Cerebellar nuclear complex (tissue), 1 donor: ENCODE measurements at regions not wholly inside any gene's neighbourhood (a gene's known extent, or its start where the extent isn't known, plus 50 kb on each side); places are given as distances from the start of the nearest gene placed in this dataset.
"Not testable (repeated sequence)": the region's sequence is repeated elsewhere in the genome, so short reads cannot be mapped to it uniquely, and the experiment has no call there.

Experiments
- DNase-seq, 2 experiments: peaks; one replicate each; lab custom pipeline; 2025; lab: John Stamatoyannopoulos, UW

DNA sequence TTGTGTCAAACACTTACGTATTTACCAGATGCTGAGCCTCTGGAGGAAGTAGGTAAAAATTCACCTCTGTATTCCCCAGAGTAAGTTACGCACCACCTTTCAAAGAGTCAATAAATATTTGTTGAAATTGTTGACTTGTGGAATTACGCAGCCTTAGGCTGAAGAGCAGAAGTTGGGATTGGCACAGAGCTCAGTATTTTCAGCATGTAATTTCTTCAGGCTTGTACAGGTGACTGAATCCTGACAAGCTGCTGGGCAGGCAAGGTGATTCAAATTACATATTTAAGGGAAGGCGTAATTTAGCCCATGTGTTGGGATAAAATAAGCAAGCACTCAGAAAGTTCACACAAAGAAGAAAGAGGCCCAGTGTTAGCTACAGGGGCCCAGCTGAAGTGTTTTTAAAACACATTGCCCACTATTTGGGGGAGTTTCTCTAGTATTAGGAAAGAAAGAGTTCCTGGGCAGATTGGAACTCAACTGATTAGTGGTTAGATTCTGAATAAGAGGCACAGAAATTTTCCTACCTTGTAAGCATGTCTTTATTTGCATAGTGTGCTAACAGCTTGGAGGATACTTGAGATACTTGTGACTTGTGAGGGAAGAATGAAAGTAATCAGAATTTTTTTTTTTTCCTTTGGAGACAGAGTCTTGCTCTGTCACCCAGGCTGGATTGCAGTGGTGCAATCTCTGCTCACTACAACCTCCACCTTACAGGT lies 165.3 kb upstream of the FBXL7 start:
- DNase-seq: no peak

DNA sequence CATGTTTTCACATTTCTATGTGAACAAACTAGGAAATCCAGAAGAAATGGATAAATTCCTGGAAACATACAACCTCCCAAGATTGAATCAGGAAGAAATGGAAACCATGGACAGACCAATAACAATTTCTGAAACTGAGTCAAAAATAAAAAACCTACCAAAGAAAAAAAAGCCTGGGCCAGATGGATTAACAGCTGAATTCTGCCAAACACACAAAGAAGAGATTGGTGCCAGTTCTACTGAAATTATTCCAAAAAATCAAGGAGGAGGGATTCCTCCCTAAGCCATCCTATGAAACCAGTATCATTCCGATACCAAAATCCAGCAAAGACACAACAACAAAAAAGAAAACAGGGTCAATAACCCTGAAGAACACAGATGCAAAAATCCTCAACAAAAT lies 166.9 kb upstream of the FBXL7 start:
- DNase-seq: peak in 1 of 2 experiments; percentile 72

DNA sequence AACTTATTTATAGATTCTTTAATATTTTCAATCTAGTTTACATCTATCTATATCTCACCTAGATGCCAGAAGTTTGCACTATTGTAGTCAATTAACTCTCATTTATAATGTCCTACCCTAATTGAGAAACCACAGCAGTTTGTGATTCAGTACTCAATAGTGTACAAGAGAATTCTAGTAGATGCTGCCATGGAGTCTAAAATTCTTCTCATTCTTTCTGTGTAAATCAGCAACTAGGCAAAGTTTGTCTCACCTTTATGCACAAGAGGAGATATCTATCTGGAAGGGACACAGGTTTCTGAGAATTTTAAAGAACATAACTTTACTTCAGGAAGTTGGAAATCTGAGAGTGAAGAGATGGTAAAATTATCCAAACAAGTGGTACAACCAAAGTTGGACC lies 173.0 kb upstream of the FBXL7 start:
- DNase-seq: no peak

DNA sequence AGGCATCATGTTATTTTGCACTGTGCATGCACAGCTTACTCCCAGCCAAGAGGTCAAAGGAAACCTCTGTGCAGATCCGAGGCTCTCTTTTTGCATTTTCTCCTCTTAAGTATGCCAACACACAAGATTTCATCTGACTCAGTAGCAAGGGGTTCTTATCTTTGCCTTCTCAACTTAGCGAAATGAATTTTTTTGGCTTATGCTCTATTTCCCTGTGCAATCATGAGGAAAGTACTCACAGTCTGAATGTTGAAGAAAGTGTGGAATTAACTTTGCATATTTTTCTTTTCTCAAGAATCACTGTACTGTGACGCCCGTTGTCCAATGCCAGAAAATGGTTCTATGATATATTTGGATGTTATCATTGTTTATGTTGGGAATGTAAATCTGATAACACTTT lies 173.5 kb upstream of the FBXL7 start:
- no peak for DNase-seq

DNA sequence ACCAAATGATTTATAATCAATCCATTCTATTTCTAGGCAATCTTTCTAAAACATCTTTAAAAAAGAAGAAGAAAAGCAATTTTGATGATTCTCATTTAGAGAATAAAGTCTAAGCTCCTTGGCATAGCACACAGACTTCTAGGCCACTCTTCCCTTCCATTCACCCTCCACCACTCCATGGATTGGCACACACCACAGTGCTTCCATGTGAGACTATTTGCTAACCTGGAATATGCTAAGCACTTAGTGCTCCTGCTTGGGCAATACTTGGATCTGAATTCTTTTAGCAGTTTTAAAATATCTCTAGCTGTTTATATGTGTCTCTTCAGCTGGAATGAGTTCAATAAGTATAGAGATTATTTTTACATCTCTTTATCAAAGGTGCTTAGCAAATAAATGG lies 177.6 kb upstream of the FBXL7 start:
- no peak for DNase-seq

DNA sequence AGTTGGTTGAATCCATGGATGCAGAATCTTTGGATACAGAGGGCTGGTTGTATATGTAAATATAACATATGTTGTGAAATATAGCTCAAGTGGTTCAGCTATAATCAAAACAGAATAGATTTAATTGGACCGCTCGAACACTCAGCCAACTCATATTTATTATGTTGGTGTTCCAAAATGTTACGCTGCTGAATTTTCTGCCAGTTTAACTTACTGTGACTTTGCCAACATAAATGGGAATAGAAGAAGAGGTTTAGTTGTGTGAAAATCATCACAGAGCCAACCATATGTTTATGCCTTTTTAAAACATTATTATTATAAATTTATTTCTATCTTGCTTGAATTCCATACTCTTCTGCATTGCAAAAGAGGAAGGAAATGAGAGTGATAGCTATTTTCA lies 178.2 kb upstream of the FBXL7 start:
- no peak for DNase-seq

DNA sequence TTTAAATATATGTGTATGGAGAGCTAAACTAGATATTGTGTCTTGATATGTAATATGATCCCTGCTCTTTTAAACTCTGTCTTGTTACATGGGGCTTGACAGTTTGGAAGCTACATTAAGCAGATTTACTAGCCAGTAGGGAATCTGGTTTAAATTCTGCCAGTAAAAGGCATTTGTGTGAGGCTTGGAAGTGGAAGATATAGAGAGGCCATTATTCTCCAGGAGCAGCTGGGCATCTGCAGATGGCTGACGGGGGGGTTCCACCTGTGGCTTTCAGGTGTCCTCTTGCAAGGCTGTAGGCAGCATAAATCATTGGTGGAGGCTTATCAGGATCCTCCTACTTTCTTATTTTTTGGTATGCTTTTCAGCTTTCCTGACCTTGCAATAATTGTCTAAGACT lies 179.1 kb upstream of the FBXL7 start:
- peak; percentile 78 to 87 for DNase-seq

DNA sequence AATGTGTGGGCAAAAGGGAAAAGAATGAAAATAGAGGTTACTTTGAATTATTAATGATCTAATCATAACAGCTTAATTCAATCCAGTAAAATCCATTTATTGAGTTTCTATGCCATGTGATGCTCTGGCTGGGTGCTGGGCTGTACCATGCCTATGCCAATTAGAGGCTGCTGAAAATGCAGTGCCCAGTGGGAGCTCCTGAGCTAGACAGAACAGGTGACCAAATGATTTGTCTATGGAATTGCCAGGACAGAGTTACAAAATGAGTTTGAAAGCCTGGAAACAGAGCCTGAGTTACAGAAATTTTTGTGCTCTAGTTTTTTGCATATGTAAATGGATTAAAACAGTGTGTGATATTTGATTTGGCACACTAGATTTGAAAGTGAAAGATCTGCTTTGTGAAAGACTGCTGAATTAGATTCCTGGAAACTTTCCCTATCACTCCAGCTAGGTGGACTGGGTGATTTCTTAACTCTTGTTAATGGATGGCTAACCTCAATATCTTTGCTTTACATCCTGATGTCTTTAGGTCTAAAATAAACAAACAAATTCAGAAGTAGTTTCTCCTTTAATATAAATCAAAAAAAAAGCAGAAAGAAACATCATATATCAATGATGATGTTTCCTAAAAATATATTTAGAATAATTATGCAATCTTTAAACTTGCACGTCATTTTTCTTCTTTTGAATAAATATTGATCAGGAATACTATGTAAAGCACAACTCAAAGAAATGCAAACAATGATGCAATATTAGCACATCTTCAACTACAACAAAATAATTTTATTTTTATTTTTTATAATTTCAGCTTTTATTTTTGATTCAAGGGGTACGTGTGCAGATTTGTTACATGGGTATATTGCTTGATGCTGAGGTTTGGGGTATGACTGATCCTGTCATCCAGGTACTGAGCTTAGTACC lies 194.8 kb upstream of the FBXL7 start:
- DNase-seq: no peak

DNA sequence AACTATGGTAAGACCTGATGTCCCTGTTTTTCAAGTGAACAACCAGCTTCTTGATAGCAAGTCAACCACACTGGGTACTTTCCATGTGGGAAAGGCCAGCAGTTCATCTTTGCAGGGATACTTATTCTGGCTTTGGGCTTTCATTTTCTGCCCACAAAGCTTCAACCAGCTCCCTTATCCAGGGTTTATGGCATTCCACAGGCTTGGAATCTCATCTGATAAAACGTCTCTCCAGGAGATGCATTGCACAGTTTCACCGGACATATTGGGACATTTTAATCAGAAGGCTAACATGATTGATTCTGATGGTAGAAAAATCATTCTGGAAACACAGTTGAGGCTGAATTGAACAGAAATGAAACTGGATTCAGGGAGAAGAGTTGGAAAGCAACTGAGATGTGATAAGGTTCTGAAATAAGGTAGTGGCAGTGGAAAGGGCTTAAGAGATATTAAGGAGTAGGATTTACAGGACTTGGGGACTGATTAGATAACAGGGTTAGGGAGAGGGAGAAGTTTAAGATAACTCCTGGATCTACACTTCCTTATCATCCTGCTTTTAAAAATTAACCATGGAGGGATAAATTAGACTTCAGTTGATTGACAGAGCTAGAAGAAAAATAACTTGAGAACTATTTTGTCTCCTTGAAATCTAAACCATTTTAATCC lies 195.8 kb upstream of the FBXL7 start:
- no peak for DNase-seq

DNA sequence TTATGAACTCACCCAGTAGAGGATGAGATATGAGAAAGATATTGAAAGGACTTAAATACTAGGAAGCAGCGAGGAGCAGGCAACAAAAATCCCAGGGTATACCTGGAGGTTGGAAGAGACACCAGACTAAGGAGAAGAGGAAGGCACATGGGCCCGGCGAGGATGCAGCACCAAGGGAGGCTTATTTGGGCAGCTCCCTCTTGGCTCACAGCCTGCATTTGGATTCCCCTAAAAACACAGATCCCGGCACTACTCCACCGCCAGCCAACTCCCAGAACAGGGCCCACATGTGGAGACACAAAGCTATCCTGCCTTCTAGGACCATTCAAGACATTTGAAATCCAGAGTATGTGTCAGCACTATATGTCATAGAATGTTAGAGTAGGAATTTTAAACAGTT lies 199.8 kb upstream of the FBXL7 start:
- no peak for DNase-seq

DNA sequence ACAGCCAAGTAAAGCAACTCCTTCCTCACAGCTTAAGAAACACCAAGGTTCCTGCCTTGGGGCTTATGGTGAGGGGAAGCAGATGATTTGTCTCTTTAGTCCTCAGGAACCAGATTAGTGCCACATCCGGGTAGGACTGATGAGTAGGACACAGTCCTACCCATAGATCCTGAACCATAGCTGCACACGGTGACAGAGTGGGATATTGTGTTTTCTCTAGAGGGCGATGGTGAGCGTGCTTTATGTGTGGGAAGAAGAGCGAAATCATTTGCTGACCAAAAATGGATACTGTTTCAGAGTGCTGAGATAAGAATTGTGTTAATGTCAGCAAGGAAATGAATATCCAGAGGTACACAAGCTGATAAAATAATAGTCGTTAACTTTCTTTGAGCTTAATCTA lies 209.0 kb upstream of the FBXL7 start:
- DNase-seq: no peak

DNA sequence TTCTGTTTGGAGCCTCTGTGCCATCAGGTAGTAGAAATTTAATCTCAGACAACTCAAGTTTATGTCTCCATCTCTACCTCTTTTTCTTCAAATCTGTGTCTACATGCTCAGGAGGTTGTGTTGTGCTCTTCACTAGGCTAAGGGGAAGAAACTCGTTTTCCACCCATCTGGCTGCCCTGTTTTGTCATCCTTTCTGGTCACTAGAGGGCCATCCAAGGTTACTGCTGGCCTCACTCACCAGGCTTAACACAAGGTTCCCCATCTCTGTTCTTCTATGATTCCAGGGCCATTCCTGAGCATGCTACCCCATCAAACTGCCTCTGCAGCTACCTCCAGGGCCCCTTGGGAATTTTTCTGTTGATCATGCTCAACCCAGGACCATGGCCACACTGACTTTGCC lies 213.3 kb upstream of the FBXL7 start:
- DNase-seq: peak in 1 of 2 experiments; percentile 11

DNA sequence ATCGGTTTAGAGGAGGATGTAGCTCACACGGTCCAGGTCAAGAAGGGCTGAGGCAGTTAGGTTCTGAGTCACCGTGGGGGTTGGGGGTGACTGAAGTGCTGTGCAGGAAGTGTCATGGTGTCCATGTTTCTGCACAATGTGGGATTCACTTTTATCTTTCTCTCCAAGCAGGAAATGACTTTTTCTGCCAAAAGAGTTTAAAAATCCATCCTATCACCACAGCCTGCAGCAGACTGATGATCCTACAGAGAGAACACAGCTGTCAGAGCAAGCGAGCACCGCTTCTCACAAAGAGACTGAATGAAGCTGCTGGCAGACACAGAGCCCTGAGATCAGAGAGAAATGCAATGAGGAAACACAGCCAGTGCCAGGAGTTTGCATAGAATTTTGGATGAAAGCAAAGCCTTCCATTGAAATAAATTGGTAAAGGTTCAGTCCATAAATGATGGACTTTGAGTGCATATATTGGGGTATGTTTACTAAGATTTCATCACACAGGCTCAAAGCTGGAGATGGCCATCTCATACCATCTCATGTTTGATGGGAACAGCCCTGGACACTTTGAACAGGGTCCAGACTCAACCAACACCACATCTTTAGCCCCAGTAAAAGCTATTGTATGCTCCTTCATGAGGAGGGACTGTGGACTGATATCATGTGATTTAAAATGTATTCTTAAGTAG lies 213.9 kb upstream of the FBXL7 start:
- DNase-seq: no peak

DNA sequence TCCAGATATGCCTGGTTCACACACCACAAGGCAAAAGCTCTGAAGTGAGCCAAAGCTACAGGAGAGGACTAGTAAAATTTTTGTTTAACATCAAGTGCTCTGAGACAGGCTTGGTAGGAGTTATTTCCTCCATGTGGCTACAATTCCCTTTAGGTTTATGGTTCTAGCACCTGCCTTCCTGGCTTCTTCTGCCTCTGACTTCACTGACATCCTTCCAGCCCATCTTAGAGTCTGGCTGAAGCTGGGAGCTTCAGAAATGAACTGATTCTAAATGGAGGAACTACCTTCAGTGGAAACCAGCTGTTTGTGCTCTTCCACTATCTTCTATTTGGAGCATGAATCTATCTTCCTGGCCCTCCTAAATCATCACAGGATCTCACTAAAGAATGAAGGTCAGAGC lies 215.3 kb upstream of the FBXL7 start:
- DNase-seq: no peak

DNA sequence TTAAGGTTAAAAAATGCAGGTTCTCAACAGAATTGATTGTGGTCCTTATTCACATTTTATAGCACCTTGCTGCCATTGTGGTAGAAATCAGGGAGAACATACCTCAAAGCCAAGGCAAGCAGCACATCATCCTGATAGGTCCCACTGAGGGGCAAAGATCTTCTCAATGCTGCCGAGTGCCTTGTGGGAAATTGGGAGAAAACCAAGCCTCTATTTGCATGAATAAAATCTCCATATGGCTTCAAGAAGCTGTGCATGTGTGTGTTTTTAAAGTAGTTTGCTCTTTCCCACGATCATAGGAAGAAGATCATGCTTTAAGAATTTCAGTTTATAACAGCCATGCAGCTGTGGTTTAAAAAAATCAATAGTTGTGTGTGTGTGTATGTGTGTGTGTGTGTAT lies 216.9 kb upstream of the FBXL7 start:
- DNase-seq: no peak

DNA sequence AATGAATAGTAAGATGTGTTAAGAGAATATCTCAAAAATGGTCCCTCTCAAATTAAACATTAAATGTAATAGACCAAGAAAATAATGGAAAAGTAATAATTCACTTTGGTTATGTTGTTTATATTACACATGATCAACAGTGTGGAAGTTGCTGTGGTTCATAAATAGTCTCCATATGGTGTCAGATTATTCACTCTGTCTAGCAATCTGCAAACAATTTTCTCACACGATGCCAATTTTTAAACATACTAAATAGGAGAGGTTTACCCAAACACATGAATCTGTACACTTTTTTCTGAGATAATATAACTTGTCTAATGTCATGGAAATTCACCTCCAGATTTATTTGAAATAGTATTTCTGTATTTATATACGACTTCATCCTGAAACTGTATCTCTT lies 217.4 kb upstream of the FBXL7 start:
- no peak for DNase-seq

DNA sequence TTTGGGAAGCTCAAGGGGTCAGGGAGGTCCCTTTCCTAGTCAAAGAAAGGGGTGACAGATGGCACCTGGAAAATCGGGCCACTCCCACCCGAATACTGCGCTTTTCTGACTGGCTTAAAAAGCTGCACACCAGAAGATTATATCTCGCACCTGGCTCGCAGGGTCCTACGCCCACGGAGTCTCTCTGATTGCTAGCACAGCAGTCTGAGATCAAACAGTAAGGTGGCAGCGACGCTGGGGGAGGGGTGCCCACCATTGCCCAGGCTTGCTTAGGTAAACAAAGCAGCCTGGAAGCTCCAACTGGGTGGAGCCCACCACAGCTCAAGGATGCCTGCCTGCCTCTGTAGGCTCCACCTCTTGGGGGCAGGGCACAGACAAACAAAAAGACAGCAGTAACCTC lies 228.4 kb upstream of the FBXL7 start:
- not testable (repeated sequence) for DNase-seq

DNA sequence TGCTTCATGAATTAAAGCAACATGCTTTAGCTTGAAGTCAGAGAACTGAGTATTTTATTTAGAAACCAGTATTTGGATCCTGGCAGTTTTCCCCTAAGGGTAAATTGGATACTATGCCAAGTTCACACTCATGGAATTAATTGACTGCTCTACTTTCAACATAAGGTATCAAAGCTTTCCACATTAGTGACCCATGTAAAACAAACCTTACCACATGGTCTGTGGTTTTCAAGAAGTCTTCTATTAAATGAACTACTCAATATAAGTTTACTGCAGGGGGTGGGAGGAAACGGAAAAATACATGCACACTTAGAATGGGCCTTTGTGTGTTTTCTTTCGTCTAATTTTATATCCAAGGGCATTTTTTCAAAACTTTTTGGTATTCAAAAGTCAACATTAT lies 232.0 kb upstream of the FBXL7 start:
- DNase-seq: no peak

DNA sequence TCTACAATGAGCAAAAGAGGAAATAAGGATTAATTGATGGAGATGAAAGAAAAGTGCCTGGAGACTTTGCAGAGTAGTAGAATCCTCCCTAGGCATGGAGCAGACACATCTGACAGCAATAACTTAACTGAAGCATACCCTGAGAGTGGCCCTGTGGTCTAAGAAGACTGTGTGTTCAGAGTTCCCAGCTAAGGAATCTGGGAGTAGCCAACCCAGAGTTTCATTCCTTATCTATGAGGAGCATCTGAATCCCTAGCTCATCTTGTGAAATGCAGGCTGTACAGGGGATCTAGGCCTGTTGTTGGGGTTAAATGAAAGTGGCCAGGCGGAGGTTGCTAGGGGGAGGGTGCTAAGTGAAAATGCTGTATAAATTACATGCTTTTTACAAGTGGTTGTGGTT lies 233.1 kb upstream of the FBXL7 start:
- DNase-seq: no peak

DNA sequence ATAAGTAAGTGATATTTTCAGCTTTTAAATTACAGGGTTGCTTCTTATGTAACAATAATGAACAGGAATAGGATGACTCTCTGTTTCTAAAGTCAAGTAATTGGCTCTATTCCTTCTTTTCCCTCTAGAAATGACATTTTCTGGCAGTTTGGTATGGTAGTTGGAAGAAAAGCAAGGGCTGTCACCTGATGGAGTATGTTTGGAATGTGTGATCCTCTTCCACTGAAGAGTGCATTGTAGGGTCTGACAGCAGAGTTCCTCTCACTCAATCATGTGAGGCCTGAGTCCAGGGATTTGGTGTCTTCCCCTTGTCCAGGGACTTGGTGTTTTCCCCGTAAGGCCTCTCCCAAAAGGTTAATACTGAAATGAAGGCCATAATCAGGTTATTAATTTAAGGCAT lies 233.8 kb upstream of the FBXL7 start:
- DNase-seq: no peak

DNA sequence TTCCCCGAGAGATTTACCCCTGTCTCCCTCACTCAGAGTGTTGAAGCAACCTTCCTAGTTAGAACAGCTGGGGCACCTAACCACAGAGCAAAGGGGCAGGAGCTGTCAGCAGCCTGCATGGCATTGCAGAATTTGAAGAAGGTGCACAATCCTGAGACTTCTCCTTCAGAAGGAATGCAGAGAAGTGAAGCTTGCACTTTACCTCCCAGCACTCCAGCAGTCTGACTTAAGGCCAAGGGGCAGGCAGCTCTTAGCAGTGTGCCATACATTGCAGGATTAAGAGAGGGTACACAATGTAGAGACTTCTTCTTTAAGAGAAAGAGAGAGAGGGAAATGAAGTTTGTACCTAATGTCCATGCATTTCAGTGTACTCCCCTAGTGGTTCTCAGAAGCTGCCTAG lies 236.0 kb upstream of the FBXL7 start:
- DNase-seq: no peak

DNA sequence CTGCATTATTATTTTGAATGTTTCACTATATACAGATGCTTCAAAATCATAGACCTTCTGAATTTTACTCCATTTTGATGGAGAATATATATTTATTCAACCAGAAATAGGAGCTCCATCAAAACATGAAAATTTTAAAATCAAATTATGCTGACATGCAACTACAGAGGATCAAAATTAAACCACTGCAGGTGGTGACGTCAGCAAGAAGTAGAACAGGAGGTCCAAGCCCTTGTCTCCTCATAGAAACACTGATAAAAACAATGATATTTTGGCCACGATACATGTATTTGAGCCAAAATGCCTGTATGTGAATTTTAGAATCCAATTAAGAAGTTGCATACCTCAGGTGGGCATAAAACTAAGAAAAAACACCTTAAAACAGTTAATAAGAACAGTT lies 236.6 kb upstream of the FBXL7 start:
- DNase-seq: no peak
